Keratinocyte (primary cell): ENCODE measurements at regions not wholly inside any gene's neighbourhood (a gene's known extent, or its start where the extent isn't known, plus 50 kb on each side); places are given as distances from the start of the nearest gene placed in this dataset.

Experiments
- DNase-seq: peaks from one replicate; pipeline ENCODE4 v3.0.0-alpha.2; 2011; ENCODE audit warnings: low read depth, missing footprints, low spot score
- FAIRE-seq: peaks from 2 replicates; lab custom pipeline; 2011; peaks lifted over from hg19 to GRCh38; lab: Jason Lieb, UNC
- H2AFZ ChIP-seq: 2 replicates; pipeline ENCODE4 v1.6.0; 2012; ENCODE audit warnings: low read length, control low read depth, inconsistent platforms; ENCODE audit not compliant: control insufficient read depth
- H3K27ac ChIP-seq: 2 replicates; pipeline ENCODE4 v1.5.1; 2011; ENCODE audit warnings: low read length; ENCODE audit not compliant: control insufficient read depth, insufficient read depth
- H3K27me3 ChIP-seq: 3 replicates; pipeline ENCODE4 v1.6.0; 2011; ENCODE audit warnings: low read length; ENCODE audit not compliant: control insufficient read depth, insufficient read depth; ENCODE audit errors: extremely low read depth
- H3K36me3 ChIP-seq, 2 experiments: 2 replicates in 1 of 2; 3 replicates in 1 of 2; pipeline ENCODE4 v1.5.1; 2011; ENCODE audit warnings: low read length in 2 of 2, mild to moderate bottlenecking in 1 of 2; ENCODE audit not compliant: control insufficient read depth in 2 of 2, insufficient read depth in 2 of 2; ENCODE audit errors: extremely low read depth in 1 of 2
- H3K4me1 ChIP-seq: 3 replicates; pipeline ENCODE4 v1.5.1; 2011; ENCODE audit warnings: low read length; ENCODE audit not compliant: control insufficient read depth, insufficient read depth; ENCODE audit errors: extremely low read depth
- H3K4me2 ChIP-seq: 3 replicates; pipeline ENCODE4 v1.6.0; 2011; ENCODE audit warnings: low read depth, low read length; ENCODE audit not compliant: control insufficient read depth, insufficient read depth; ENCODE audit errors: extremely low read depth
- H3K4me3 ChIP-seq, 3 experiments: fragments of 200-600 bp in 1 of 3; sonication (generic) in 1 of 3; 2 replicates in 2 of 3; 3 replicates in 1 of 3; pipeline ENCODE4 v1.5.1; 2011 to 2016; ENCODE audit warnings: low read length in 3 of 3, mild to moderate bottlenecking in 3 of 3, control low read depth in 2 of 3, inconsistent platforms in 1 of 3, low read depth in 1 of 3, mixed read lengths in 1 of 3, mixed run types in 1 of 3, moderate library complexity in 1 of 3; ENCODE audit not compliant: control insufficient read depth in 2 of 3, insufficient read depth in 2 of 3; ENCODE audit errors: extremely low read depth in 1 of 3
- H3K79me2 ChIP-seq: 2 replicates; pipeline ENCODE4 v1.6.0; 2012; ENCODE audit warnings: low read length; ENCODE audit not compliant: control insufficient read depth, insufficient read depth
- H3K9ac ChIP-seq: 3 replicates; pipeline ENCODE4 v1.6.0; 2011; ENCODE audit warnings: low read length; ENCODE audit not compliant: control insufficient read depth, insufficient read depth; ENCODE audit errors: extremely low read depth
- H3K9me1 ChIP-seq: 3 replicates; pipeline ENCODE4 v1.6.0; 2011; ENCODE audit warnings: low read length; ENCODE audit not compliant: control insufficient read depth, insufficient read depth; ENCODE audit errors: extremely low read depth
- H3K9me3 ChIP-seq: 2 replicates; pipeline ENCODE4 v1.5.1; 2012; ENCODE audit warnings: low read depth, low read length; ENCODE audit not compliant: control insufficient read depth
- H4K20me1 ChIP-seq: 3 replicates; pipeline ENCODE4 v1.6.0; 2011; ENCODE audit warnings: low read length; ENCODE audit not compliant: control insufficient read depth, insufficient read depth; ENCODE audit errors: extremely low read depth
- EZH2 ChIP-seq: IDR thresholded peaks from one replicate; pipeline ENCODE4 v1.6.1; 2012; ENCODE audit warnings: inconsistent platforms, mild to moderate bottlenecking, low read length, moderate library complexity
- dilution Hi-C: fragments of 300-500 bp; cut with MboI; formaldehyde crosslinking; loops from one replicate; pipeline ENCODE4 v1.7.0; 2020; ENCODE audit warnings: low sequenced_read_pairs; ENCODE audit not compliant: extremely low pct_ligation_motif_present
- TF ChIP-seq, protein P1 (sequence below), 3 experiments: IDR thresholded peaks in 1 of 3; conservative IDR thresholded peaks in 1 of 3; optimal IDR thresholded peaks in 1 of 3; 2 replicates in 2 of 3; 3 replicates in 1 of 3; pipeline versions ENCODE3 to v1.5.1; 2011; ENCODE audit warnings: low read length in 3 of 3, mild to moderate bottlenecking in 3 of 3, moderate library complexity in 2 of 3, control low read depth in 1 of 3, inconsistent platforms in 1 of 3; ENCODE audit not compliant: insufficient read depth in 2 of 3; ENCODE audit errors: extremely low read depth in 1 of 3

DNA sequence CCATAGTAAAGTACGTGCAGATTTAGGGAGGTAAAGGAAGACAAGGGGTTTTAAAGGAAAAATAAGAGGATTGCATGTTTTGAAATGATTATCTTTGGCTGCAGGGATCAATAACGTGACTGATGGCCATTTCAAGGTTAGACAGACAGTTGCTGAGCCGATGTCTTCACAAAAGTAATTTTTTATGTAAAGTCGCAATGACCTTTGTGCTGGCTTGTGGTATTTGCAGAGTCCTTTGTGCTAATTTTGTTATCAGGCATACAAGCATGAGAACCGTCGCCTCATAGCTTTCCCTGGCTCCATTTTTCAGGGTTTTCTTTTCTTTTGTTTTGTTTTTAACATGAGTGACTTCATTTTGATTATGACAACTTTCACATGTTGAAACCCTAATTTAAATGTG lies 605.7 kb upstream of the GJE1 start:
- dilution Hi-C loops, result no loop called here
- Histone ChIP-seq H3K79me2 (no peaks in the 10 kb centered on the region), H3K36me3 (no peaks in the 10 kb centered on the region), H3K9ac (no peak overlapping the region), H3K4me3 (no peak overlapping the region), H2AFZ (no peak overlapping the region), H4K20me1 (no peaks in the 10 kb centered on the region), H3K27me3 (no peaks in the 10 kb centered on the region), H3K9me3 (peaks cover 6% of the 10 kb centered on the region), H3K4me2 (no peak overlapping the region), H3K27ac (no peak overlapping the region), H3K4me1 (no peaks in the 10 kb centered on the region), H3K9me1 (no peaks in the 10 kb centered on the region)
- no peak for TF ChIP-seq EZH2
- TF ChIP-seq, protein P1, sequence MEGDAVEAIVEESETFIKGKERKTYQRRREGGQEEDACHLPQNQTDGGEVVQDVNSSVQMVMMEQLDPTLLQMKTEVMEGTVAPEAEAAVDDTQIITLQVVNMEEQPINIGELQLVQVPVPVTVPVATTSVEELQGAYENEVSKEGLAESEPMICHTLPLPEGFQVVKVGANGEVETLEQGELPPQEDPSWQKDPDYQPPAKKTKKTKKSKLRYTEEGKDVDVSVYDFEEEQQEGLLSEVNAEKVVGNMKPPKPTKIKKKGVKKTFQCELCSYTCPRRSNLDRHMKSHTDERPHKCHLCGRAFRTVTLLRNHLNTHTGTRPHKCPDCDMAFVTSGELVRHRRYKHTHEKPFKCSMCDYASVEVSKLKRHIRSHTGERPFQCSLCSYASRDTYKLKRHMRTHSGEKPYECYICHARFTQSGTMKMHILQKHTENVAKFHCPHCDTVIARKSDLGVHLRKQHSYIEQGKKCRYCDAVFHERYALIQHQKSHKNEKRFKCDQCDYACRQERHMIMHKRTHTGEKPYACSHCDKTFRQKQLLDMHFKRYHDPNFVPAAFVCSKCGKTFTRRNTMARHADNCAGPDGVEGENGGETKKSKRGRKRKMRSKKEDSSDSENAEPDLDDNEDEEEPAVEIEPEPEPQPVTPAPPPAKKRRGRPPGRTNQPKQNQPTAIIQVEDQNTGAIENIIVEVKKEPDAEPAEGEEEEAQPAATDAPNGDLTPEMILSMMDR (optimal IDR thresholded peaks at IDR 0.05 in 1 of 3, IDR thresholded peaks at IDR 0.05 in 1 of 3, conservative IDR thresholded peaks at IDR 0.05 in 1 of 3; ENCODE audit: extremely low read depth in 1 of 3, insufficient read depth in 2 of 3, low read length in 3 of 3), result no peak
- DNase-seq (no peak), FAIRE-seq (no peak)

DNA sequence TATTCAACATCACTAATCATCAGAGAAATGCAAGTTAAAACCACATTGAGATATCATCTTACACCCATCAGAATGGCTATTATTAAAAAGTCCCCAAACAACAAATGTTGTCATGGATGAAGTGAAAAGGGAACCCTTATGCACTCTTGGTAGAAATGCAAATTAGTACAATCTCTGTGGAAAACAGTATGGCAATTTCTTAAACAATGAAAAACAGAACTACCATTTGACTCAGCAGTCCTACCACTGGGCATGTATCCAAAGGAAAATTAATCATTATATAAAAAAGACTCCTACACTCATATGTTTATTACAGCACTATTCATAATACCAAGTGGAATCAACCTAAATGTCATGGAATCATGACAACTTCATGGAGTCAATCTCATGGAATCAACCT lies 611.3 kb upstream of the GJE1 start:
- H3K79me2 ChIP-seq, result no peaks in the 10 kb centered on the region
- no peak for DNase-seq
- H3K27me3 ChIP-seq, result no peaks in the 10 kb centered on the region
- no peak overlapping the region for H3K27ac ChIP-seq
- dilution Hi-C loops, result no loop called here
- TF ChIP-seq, protein P1 (optimal IDR thresholded peaks at IDR 0.05 in 1 of 3, IDR thresholded peaks at IDR 0.05 in 1 of 3, conservative IDR thresholded peaks at IDR 0.05 in 1 of 3; ENCODE audit: extremely low read depth in 1 of 3, insufficient read depth in 2 of 3, low read length in 3 of 3), result no peak
- no peak for TF ChIP-seq EZH2
- no peak overlapping the region for H3K4me2 ChIP-seq
- H3K9me1 ChIP-seq, result no peaks in the 10 kb centered on the region
- no peaks in the 10 kb centered on the region for H3K9me3 ChIP-seq
- H3K9ac ChIP-seq, result no peak overlapping the region
- no peaks in the 10 kb centered on the region for H4K20me1 ChIP-seq
- no peak overlapping the region for H3K4me3 ChIP-seq
- H2AFZ ChIP-seq, result no peak overlapping the region
- no peaks in the 10 kb centered on the region for H3K36me3 ChIP-seq
- H3K4me1 ChIP-seq, result no peaks in the 10 kb centered on the region
- FAIRE-seq, result no peak
